ENCODE measurements at regions not wholly inside any gene's neighbourhood (a gene's known extent, or its start where the extent isn't known, plus 50 kb on each side); places are given as distances from the start of the nearest gene placed in this dataset.

GRCh38 chr15:94829887-94830884, 598.8 kb downstream of the MCTP2 start:
- no peaks in the 10 kb centered on the region for H3K27me3 ChIP-seq (ENCODE audit: control insufficient read depth in 1 of 2, insufficient read depth in 2 of 2, low read length in 2 of 2)

GRCh38 chr15:94834000-94834399, 602.6 kb downstream of the MCTP2 start:
- Histone ChIP-seq H3K9ac (ENCODE audit: low read length) (no peak overlapping the region), H3K4me3 (ENCODE audit: low read depth in 1 of 2, low read length in 2 of 2) (no peak overlapping the region), H3K9me3 (ENCODE audit: low read length) (no peaks in the 10 kb centered on the region), H3K4me1 (ENCODE audit: insufficient read depth, low read length) (no peaks in the 10 kb centered on the region), H3K27me3 (ENCODE audit: control insufficient read depth in 1 of 2, insufficient read depth in 2 of 2, low read length in 2 of 2) (no peaks in the 10 kb centered on the region), H3K27ac (ENCODE audit: low read depth, low read length) (no peak overlapping the region), H3K36me3 (ENCODE audit: insufficient read depth, low read length) (no peaks in the 10 kb centered on the region)

More at GRCh38 chr15:94829887-94830884, 598.8 kb downstream of the MCTP2 start:
- Histone ChIP-seq H3K4me3 (ENCODE audit: low read depth in 1 of 2, low read length in 2 of 2) (no peak overlapping the region), H3K36me3 (ENCODE audit: insufficient read depth, low read length) (no peaks in the 10 kb centered on the region), H3K9me3 (ENCODE audit: low read length) (no peaks in the 10 kb centered on the region), H3K27ac (ENCODE audit: low read depth, low read length) (no peak overlapping the region), H3K4me1 (ENCODE audit: insufficient read depth, low read length) (no peaks in the 10 kb centered on the region), H3K9ac (ENCODE audit: low read length) (no peak overlapping the region)

- Histone ChIP-seq H3K4me1 (ENCODE audit: insufficient read depth, low read length) (no peaks in the 10 kb centered on the region), H3K36me3 (ENCODE audit: insufficient read depth, low read length) (no peaks in the 10 kb centered on the region), H3K9me3 (ENCODE audit: low read length) (no peaks in the 10 kb centered on the region), H3K27ac (ENCODE audit: low read depth, low read length) (no peak overlapping the region), H3K27me3 (ENCODE audit: control insufficient read depth in 1 of 2, insufficient read depth in 2 of 2, low read length in 2 of 2) (no peaks in the 10 kb centered on the region), H3K9ac (ENCODE audit: low read length) (no peak overlapping the region), H3K4me3 (ENCODE audit: low read depth in 1 of 2, low read length in 2 of 2) (no peak overlapping the region)
Measured at GRCh38 chr15:94834494-94834893, 603.1 kb downstream of the MCTP2 start.

DNA sequence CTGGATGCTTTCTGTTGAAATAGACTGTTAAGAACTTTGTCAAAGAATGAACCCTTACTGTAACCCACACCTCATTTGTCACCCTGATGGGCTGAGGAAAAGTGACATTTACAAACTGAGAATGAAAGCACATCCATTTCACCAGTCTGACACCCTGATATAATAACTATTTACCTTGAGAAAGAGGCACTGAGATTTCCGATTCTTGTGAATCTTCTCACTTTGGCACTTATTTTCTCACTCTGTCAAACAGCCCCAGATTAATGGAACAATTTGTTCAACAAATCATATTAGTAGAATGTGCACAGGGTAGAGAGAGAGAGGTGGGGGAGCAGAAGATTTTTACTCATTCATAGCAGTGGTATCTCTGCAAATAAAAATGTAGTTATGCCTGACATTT, 606.9 kb downstream of the MCTP2 start:
- Histone ChIP-seq H3K27ac (ENCODE audit: low read depth, low read length) (no peak overlapping the region), H3K27me3 (ENCODE audit: control insufficient read depth in 1 of 2, insufficient read depth in 2 of 2, low read length in 2 of 2) (no peaks in the 10 kb centered on the region), H3K9ac (ENCODE audit: low read length) (no peak overlapping the region), H3K36me3 (ENCODE audit: insufficient read depth, low read length) (no peaks in the 10 kb centered on the region), H3K4me3 (ENCODE audit: low read depth in 1 of 2, low read length in 2 of 2) (no peak overlapping the region), H3K4me1 (ENCODE audit: insufficient read depth, low read length) (no peaks in the 10 kb centered on the region), H3K9me3 (ENCODE audit: low read length) (no peaks in the 10 kb centered on the region)

DNA sequence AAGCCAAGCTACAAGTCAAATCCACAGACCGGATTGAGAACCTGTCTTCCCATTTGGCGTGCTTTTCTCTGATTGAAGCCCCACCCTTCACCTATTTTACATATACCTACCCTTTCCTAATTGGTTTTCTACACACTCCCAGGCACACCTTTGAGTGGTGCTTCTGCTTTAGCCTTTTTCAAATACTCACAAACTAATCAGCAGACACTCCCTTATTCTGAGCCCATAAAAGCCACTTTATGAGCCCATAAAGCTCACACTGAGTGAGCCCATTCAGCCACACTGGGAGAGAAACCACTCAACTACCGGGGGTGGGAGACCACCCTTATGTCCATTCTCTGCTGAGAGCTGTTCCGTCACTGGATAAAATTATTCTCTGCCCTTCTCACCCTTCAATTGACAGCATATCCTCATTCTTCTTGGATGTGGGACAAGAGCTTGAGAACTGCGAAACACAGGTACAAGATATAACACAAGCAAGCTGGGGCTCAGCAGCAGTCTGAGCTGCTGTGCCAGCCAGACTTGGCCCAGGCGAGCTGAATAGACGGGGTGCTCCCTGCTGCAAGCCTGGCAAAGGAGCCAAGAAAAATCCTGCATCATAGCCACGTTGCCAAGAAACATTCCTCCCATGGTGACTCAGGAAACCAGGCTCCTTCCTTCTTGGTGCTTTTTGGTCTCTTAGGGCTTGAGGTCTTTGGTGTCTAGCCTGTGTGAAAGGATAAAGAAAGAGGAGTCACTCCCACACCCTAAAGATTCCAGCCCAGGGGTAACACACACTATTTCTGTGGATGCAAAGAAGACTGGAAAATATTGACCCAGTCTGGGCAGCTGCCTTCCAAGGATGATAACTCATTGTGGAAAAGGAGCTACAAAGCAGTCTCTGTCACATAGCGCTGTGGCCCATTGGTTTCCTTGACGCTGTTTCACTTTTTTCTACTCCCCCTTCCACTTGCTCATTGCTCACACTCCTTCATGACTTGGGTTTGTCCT, 609.7 kb downstream of the MCTP2 start:
- Histone ChIP-seq H3K4me3 (ENCODE audit: low read depth in 1 of 2, low read length in 2 of 2) (no peak overlapping the region), H3K9me3 (ENCODE audit: low read length) (no peaks in the 10 kb centered on the region), H3K36me3 (ENCODE audit: insufficient read depth, low read length) (no peaks in the 10 kb centered on the region), H3K9ac (ENCODE audit: low read length) (no peak overlapping the region), H3K27ac (ENCODE audit: low read depth, low read length) (no peak overlapping the region), H3K4me1 (ENCODE audit: insufficient read depth, low read length) (no peaks in the 10 kb centered on the region), H3K27me3 (ENCODE audit: control insufficient read depth in 1 of 2, insufficient read depth in 2 of 2, low read length in 2 of 2) (no peaks in the 10 kb centered on the region)

GRCh38 chr15:94843060-94843459, 611.7 kb downstream of the MCTP2 start:
- no peaks in the 10 kb centered on the region for H3K4me1 ChIP-seq (ENCODE audit: insufficient read depth, low read length)
- no peaks in the 10 kb centered on the region for H3K9me3 ChIP-seq (ENCODE audit: low read length)
- H3K27ac ChIP-seq (ENCODE audit: low read depth, low read length), result no peak overlapping the region
- H3K4me3 ChIP-seq (ENCODE audit: low read depth in 1 of 2, low read length in 2 of 2), result no peak overlapping the region
- H3K9ac ChIP-seq (ENCODE audit: low read length), result no peak overlapping the region
- no peaks in the 10 kb centered on the region for H3K27me3 ChIP-seq (ENCODE audit: control insufficient read depth in 1 of 2, insufficient read depth in 2 of 2, low read length in 2 of 2)
- H3K36me3 ChIP-seq (ENCODE audit: insufficient read depth, low read length), result no peaks in the 10 kb centered on the region

- Histone ChIP-seq H3K9ac (ENCODE audit: low read length) (no peak overlapping the region), H3K36me3 (ENCODE audit: insufficient read depth, low read length) (no peaks in the 10 kb centered on the region), H3K4me1 (ENCODE audit: insufficient read depth, low read length) (no peaks in the 10 kb centered on the region), H3K27ac (ENCODE audit: low read depth, low read length) (peak overlapping the region; percentile 2), H3K4me3 (ENCODE audit: low read depth in 1 of 2, low read length in 2 of 2) (no peak overlapping the region), H3K9me3 (ENCODE audit: low read length) (no peaks in the 10 kb centered on the region), H3K27me3 (ENCODE audit: control insufficient read depth in 1 of 2, insufficient read depth in 2 of 2, low read length in 2 of 2) (no peaks in the 10 kb centered on the region)
Measured at GRCh38 chr15:94844198-94844537, 612.8 kb downstream of the MCTP2 start.

DNA sequence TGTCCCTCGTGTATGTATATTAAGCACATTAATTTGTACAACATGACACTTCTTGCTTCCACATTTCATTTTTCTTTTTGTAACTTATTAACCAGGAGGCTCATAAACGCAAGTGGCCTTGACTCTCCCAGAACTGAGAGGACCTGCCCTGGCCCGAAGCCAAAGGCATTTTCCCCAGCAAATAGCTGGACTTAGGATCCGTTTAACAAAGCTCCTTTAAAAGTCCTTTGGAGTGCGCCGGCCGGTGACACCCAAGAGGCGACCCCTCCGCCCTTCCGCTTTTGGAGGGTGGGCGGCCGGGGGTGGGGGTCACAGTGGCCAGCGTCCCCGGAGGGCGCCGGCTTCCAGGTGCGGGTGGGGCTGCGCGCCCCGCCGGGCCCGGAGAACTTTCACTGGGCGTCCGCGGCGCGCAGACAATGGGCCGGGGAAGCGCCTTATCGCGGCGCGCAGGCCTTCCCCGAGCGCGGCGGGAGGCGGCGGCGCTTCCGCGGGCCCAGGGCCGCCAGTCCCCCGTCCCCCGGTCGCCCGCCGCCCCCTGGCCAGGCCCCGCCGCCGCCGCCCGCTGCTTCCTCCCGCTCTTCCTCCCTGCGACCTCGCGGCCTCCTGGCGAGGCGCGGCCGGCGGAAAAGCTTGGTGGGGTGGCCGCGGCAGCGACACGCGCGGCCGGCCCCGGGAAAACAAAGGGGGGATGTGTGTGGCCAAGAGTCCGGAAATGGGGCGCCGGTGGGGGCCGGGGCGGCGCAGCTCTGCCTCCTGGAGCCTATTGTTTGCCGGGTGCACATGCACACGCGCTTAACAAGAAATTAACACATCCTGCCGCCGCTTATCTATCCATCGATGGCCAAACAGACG, 613.4 kb downstream of the MCTP2 start:
- no peaks in the 10 kb centered on the region for H3K27me3 ChIP-seq (ENCODE audit: control insufficient read depth in 1 of 2, insufficient read depth in 2 of 2, low read length in 2 of 2)
- H3K9me3 ChIP-seq (ENCODE audit: low read length), result no peaks in the 10 kb centered on the region
- H3K4me3 ChIP-seq (ENCODE audit: low read depth in 1 of 2, low read length in 2 of 2), result peak overlapping the region; percentile 26 to 38
- H3K4me1 ChIP-seq (ENCODE audit: insufficient read depth, low read length), result no peaks in the 10 kb centered on the region
- H3K36me3 ChIP-seq (ENCODE audit: insufficient read depth, low read length), result no peaks in the 10 kb centered on the region
- H3K27ac ChIP-seq (ENCODE audit: low read depth, low read length), result peak overlapping the region; percentile 2
- H3K9ac ChIP-seq (ENCODE audit: low read length), result no peak overlapping the region

GRCh38 chr15:94845390-94845716, 614.0 kb downstream of the MCTP2 start:
- no peak overlapping the region for H3K9ac ChIP-seq (ENCODE audit: low read length)
- no peak overlapping the region for H3K27ac ChIP-seq (ENCODE audit: low read depth, low read length)
- H3K9me3 ChIP-seq (ENCODE audit: low read length), result no peaks in the 10 kb centered on the region

DNA sequence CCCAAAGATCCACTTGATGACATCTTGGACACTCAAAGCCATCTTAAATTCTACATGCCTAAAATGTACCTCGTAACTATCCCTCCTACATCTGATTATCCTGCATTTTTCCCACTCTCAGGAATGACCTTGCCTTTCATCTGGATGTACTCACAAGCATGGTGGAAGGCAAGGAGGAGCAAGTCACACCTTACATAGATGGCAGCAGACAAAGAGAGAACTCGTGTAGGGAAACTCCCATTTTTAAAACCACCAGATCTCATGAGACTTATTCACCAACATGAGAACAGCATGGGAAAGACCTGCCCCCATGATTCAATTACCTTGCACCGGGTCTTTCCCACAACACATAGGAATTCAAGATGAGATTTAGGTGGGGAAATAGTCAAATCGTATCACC, 616.0 kb downstream of the MCTP2 start:
- H3K36me3 ChIP-seq (ENCODE audit: insufficient read depth, low read length), result no peaks in the 10 kb centered on the region
- no peaks in the 10 kb centered on the region for H3K4me1 ChIP-seq (ENCODE audit: insufficient read depth, low read length)
- H3K4me3 ChIP-seq (ENCODE audit: low read depth in 1 of 2, low read length in 2 of 2), result no peak overlapping the region
- no peaks in the 10 kb centered on the region for H3K9me3 ChIP-seq (ENCODE audit: low read length)
- no peak overlapping the region for H3K9ac ChIP-seq (ENCODE audit: low read length)
- no peak overlapping the region for H3K27ac ChIP-seq (ENCODE audit: low read depth, low read length)
- no peaks in the 10 kb centered on the region for H3K27me3 ChIP-seq (ENCODE audit: control insufficient read depth in 1 of 2, insufficient read depth in 2 of 2, low read length in 2 of 2)

More at GRCh38 chr15:94845390-94845716, 614.0 kb downstream of the MCTP2 start:
- Histone ChIP-seq H3K27me3 (ENCODE audit: control insufficient read depth in 1 of 2, insufficient read depth in 2 of 2, low read length in 2 of 2) (no peaks in the 10 kb centered on the region), H3K4me1 (ENCODE audit: insufficient read depth, low read length) (no peaks in the 10 kb centered on the region), H3K4me3 (ENCODE audit: low read depth in 1 of 2, low read length in 2 of 2) (peak overlapping the region in 1 of 2 donors; percentile 11), H3K36me3 (ENCODE audit: insufficient read depth, low read length) (no peaks in the 10 kb centered on the region)

- H3K36me3 ChIP-seq (ENCODE audit: insufficient read depth, low read length), result no peaks in the 10 kb centered on the region
- no peak overlapping the region for H3K9ac ChIP-seq (ENCODE audit: low read length)
- no peaks in the 10 kb centered on the region for H3K27me3 ChIP-seq (ENCODE audit: control insufficient read depth in 1 of 2, insufficient read depth in 2 of 2, low read length in 2 of 2)
- H3K4me1 ChIP-seq (ENCODE audit: insufficient read depth, low read length), result no peaks in the 10 kb centered on the region
- no peak overlapping the region for H3K4me3 ChIP-seq (ENCODE audit: low read depth in 1 of 2, low read length in 2 of 2)
- H3K9me3 ChIP-seq (ENCODE audit: low read length), result no peaks in the 10 kb centered on the region
- no peak overlapping the region for H3K27ac ChIP-seq (ENCODE audit: low read depth, low read length)
Measured at GRCh38 chr15:94848054-94848453, 616.7 kb downstream of the MCTP2 start.

Data from muscle layer of colon (tissue), 2 donors.